ENCODE measurements at regions not wholly inside any gene's neighbourhood (a gene's known extent, or its start where the extent isn't known, plus 50 kb on each side); places are given as distances from the start of the nearest gene placed in this dataset.

- no peak overlapping the region for H3K27ac ChIP-seq (ENCODE audit: low read depth, low read length)
- H3K9ac ChIP-seq (ENCODE audit: extremely low read depth, low read length, poor library complexity, severe bottlenecking) = no peak overlapping the region
- no peak overlapping the region for H3K4me3 Mint-ChIP-seq
- H3K36me3 ChIP-seq (ENCODE audit: control insufficient read depth, insufficient read depth, low read length) = no peaks in the 10 kb centered on the region
- no peaks in the 10 kb centered on the region for H3K9me3 ChIP-seq (ENCODE audit: control insufficient read depth, low read length)
- no peaks in the 10 kb centered on the region for H3K36me3 Mint-ChIP-seq (ENCODE audit: low read depth)
- H3K4me1 Mint-ChIP-seq = peaks cover 2% of the 10 kb centered on the region
- H3K27me3 ChIP-seq (ENCODE audit: control insufficient read depth, insufficient read depth, low read length, poor library complexity, severe bottlenecking) = no peaks in the 10 kb centered on the region
- 87 to 97% methylated on average over 5 to 11 of the region's 11 CpGs for WGBS, 2 experiments (ENCODE audit: insufficient coverage in 1 of 2, insufficient read length in 1 of 2)
- H3K9me3 Mint-ChIP-seq = no peaks in the 10 kb centered on the region
- H3K4me3 ChIP-seq (ENCODE audit: low read length) = no peak overlapping the region
- no peak for DNase-seq
- H3K4me1 ChIP-seq (ENCODE audit: control insufficient read depth, insufficient read depth, low read length) = no peaks in the 10 kb centered on the region
- TF ChIP-seq CTCF (conservative IDR thresholded peaks at IDR 0.05) = no peak
- no peak overlapping the region for H3K27ac Mint-ChIP-seq
- peaks cover 13% of the 10 kb centered on the region for H3K27me3 Mint-ChIP-seq (ENCODE audit: insufficient read depth)
These were observed 101.0 kb downstream of the LSM3 start for GRCh38 chr3:14279626-14280061.

- Mint-ChIP-seq H3K27ac (no peak overlapping the region), H3K4me1 (peaks cover 7% of the 10 kb centered on the region), H3K36me3 (ENCODE audit: low read depth) (no peaks in the 10 kb centered on the region), H3K9me3 (no peaks in the 10 kb centered on the region), H3K4me3 (no peak overlapping the region), H3K27me3 (ENCODE audit: insufficient read depth) (peaks cover 13% of the 10 kb centered on the region)
- DNase-seq = no peak
- Histone ChIP-seq H3K27me3 (ENCODE audit: control insufficient read depth, insufficient read depth, low read length, poor library complexity, severe bottlenecking) (no peaks in the 10 kb centered on the region), H3K36me3 (ENCODE audit: control insufficient read depth, insufficient read depth, low read length) (no peaks in the 10 kb centered on the region), H3K4me3 (ENCODE audit: low read length) (no peak overlapping the region), H3K9ac (ENCODE audit: extremely low read depth, low read length, poor library complexity, severe bottlenecking) (no peak overlapping the region), H3K9me3 (ENCODE audit: control insufficient read depth, low read length) (no peaks in the 10 kb centered on the region), H3K27ac (ENCODE audit: low read depth, low read length) (no peak overlapping the region), H3K4me1 (ENCODE audit: control insufficient read depth, insufficient read depth, low read length) (no peaks in the 10 kb centered on the region)
- TF ChIP-seq CTCF (conservative IDR thresholded peaks at IDR 0.05) = no peak
- WGBS, 2 experiments (ENCODE audit: insufficient coverage in 1 of 2, insufficient read length in 1 of 2) = 82 to 88% methylated on average over 1 to 2 of the region's 2 CpGs
These were observed 101.7 kb downstream of the LSM3 start for GRCh38 chr3:14280326-14280725.

GRCh38 chr3:14281053-14281452, 102.4 kb downstream of the LSM3 start:
- no peak overlapping the region for H3K9ac ChIP-seq (ENCODE audit: extremely low read depth, low read length, poor library complexity, severe bottlenecking)
- H3K36me3 ChIP-seq (ENCODE audit: control insufficient read depth, insufficient read depth, low read length) = no peaks in the 10 kb centered on the region
- Mint-ChIP-seq H3K27ac (no peak overlapping the region), H3K9me3 (no peaks in the 10 kb centered on the region), H3K4me1 (peaks cover 10% of the 10 kb centered on the region), H3K4me3 (no peak overlapping the region), H3K27me3 (ENCODE audit: insufficient read depth) (peaks cover 13% of the 10 kb centered on the region), H3K36me3 (ENCODE audit: low read depth) (no peaks in the 10 kb centered on the region)
- no peak overlapping the region for H3K4me3 ChIP-seq (ENCODE audit: low read length)
- H3K27ac ChIP-seq (ENCODE audit: low read depth, low read length) = no peak overlapping the region
- no peaks in the 10 kb centered on the region for H3K27me3 ChIP-seq (ENCODE audit: control insufficient read depth, insufficient read depth, low read length, poor library complexity, severe bottlenecking)
- DNase-seq = no peak
- 85 to 87% methylated on average over 2 to 3 of the region's 3 CpGs for WGBS, 2 experiments (ENCODE audit: insufficient coverage in 1 of 2, insufficient read length in 1 of 2)
- no peak for TF ChIP-seq CTCF (conservative IDR thresholded peaks at IDR 0.05)
- no peaks in the 10 kb centered on the region for H3K4me1 ChIP-seq (ENCODE audit: control insufficient read depth, insufficient read depth, low read length)
- no peaks in the 10 kb centered on the region for H3K9me3 ChIP-seq (ENCODE audit: control insufficient read depth, low read length)
